GM12891 (cell line): ENCODE measurements at regions not wholly inside any gene's neighbourhood (a gene's known extent, or its start where the extent isn't known, plus 50 kb on each side); places are given as distances from the start of the nearest gene placed in this dataset.

Experiments
- DNase-seq: peaks from one replicate; pipeline ENCODE4 v3.0.0; 2011; ENCODE audit warnings: low spot score; ENCODE audit not compliant: insufficient read length
- FAIRE-seq: peaks from 2 replicates; lab custom pipeline; 2011; peaks lifted over from hg19 to GRCh38; lab: Jason Lieb, UNC
- PAX5 ChIP-seq: IDR thresholded peaks from 2 replicates; pipeline ENCODE4 v1.6.1; 2011; ENCODE audit warnings: low read length, moderate library complexity, mild to moderate bottlenecking; ENCODE audit not compliant: insufficient read depth, severe bottlenecking
- POLR2A ChIP-seq: IDR thresholded peaks from 2 replicates; pipeline ENCODE4 v1.6.1; 2011; ENCODE audit warnings: low read depth, low read length, control low read depth
- POLR2AphosphoS5 ChIP-seq: IDR thresholded peaks from 2 replicates; pipeline ENCODE4 v1.6.1; 2011; ENCODE audit warnings: low read depth, low read length, control low read depth
- POU2F2 ChIP-seq: IDR thresholded peaks from 2 replicates; pipeline ENCODE4 v1.6.1; 2011; ENCODE audit warnings: low read depth, mild to moderate bottlenecking, control low read depth, low read length, moderate library complexity
- SPI1 ChIP-seq: IDR thresholded peaks from 2 replicates; pipeline ENCODE4 v1.6.1; 2011; ENCODE audit warnings: low read depth, low read length, control low read depth
- TAF1 ChIP-seq: IDR thresholded peaks from 2 replicates; pipeline ENCODE4 v1.6.1; 2011; ENCODE audit warnings: low read depth, low read length, control low read depth

DNA sequence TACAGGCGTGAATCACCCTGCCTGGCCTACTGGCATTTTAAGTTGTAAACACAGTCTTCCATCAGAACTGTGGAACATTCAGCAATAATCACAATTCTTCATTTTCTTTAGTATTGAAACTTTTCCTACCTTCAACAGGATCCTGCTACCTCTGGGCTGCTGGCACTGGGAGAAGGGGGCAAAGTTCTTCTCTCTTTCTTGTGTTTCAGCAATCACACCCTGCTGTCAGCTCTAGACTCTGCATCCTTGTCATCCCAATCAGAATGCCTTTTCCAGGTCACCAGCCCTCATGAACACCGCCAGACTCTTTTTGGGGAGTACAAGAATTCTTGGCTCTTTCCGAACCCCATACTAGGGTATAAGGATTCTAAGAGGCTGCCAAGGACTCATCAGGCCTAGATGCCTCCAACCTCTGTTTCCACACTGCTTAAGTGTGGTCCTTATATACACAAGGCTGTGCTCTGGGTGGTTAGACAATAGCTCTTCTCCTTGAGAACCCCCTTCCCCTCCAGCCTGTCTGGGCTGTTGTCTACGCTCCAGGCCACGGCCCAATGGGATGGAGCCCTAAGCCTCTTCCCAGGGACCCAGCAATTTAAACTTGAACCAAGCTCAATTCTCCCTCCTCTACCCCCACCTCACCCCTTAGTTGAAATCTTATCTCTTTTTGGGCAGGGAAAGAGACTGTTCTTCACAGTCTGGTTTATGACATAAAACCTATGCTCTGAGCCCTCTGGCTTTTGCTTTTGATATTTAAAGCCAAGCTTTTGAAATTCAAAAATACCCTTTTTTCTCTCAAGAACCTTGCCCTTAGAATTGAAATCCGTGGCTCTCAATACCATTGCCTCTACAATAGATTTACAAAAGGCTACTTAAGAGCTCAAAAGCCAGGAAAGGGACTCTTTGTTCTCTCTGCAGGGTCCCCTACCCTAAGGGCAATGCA is 327.4 kb downstream of the BUD13 start:
- no peak for FAIRE-seq
- TF ChIP-seq POLR2AphosphoS5, result no peak
- no peak for TF ChIP-seq POLR2A
- TF ChIP-seq POU2F2, result no peak
- no peak for TF ChIP-seq PAX5
- TF ChIP-seq SPI1, result no peak
- no peak for TF ChIP-seq TAF1
- no peak for DNase-seq

DNA sequence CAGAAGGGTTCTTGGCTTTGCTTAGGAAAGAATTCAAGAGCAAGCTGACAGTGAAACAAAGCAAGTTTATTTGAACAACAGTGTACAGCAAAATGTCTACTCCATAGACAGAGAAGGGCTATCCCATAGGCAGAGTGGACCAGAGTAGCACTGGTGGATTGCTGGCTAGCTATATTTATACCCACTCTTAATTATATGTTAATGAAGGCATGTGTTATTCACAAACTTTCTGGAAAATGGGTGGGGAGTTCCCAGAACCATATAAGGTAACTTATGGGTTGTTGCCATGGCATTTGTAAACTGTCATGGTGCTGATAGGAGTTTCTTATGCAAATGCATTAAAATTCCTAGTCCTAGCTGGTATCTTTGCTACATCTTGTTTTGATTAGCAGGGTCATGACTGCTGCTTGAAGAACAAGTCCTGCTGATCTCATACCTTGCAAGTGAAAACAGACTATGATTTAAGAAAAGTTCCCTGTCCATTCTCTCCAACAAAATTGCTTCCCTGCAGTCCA is 330.5 kb downstream of the BUD13 start:
- no peak for FAIRE-seq
- no peak for TF ChIP-seq POLR2AphosphoS5
- no peak for TF ChIP-seq TAF1
- TF ChIP-seq POLR2A, result no peak
- TF ChIP-seq POU2F2, result no peak
- TF ChIP-seq SPI1, result no peak
- no peak for TF ChIP-seq PAX5

DNA sequence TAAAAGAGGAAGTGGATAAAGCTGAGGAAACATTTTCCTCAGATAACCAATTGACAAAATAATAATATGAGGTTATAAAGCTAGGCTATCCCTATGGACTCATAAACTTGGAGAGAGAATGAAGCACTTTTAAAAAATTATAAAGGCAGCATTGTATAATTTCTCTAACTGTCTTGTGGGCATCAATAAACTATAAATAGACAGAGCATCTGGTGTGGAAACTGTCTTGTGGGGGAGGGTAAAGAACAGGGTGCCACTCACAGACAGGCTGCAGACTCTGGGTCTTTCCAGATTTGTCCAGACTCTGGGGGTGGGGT is 333.5 kb downstream of the BUD13 start:
- DNase-seq, result no peak
- no peak for TF ChIP-seq TAF1
- FAIRE-seq, result no peak

More for the DNA sequence above, 330.5 kb downstream of the BUD13 start:
- DNase-seq, result no peak

DNA sequence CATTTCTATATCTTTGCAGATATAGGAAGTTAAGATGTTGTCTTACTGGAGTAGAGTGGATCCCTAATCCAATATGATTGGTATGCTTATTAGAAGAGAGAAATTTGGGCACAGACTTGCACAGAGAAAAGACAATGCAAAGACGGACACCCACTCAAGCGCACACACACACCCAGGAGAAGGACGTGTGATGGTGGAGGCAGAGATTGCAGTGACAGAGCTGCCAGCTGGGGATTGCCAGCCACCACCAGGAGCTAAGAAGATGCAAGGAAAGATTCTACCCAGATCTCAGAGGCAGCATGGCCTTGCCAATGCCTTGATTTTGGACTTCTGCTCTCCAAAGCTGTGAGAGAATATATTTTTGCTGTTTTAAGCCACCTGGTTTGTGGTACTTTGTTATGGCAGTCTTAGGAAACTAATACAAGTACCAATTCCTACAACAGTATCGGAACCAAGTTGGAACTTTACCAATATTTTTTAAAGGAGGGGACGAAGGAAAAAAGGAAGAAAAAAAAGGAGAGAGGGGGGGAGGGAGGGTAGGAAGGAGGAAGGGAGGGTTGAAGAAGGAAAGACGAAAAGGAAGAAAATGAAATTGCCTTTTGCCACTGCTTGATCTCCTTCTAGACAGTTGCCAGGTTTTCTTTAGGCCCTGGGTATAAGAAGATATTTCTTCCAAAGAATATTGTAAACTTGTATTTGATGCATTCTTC is 334.0 kb downstream of the BUD13 start:
- no peak for DNase-seq
- no peak for TF ChIP-seq POLR2AphosphoS5
- no peak for TF ChIP-seq POU2F2
- TF ChIP-seq TAF1, result no peak
- TF ChIP-seq POLR2A, result no peak
- no peak for TF ChIP-seq PAX5
- no peak for TF ChIP-seq SPI1
- no peak for FAIRE-seq

DNA sequence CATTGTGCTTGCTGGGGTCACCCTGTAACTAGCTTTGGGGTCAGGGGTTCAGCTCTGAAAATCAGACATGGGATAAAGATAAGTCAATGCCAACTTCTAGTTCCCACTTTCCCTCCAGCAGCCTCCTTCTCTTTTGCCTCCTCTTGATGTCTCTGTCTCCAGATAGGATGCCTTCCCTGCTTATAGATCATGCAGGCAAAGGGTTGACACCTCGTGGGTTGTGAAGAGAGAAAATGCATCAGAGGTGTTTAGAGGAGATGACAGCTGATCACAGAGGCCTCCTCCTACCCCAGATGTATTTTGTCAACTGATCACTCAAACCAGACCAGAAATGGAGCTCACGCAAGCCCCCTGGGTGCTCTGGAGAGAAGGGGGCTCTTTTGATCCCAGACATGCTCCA is 337.8 kb downstream of the BUD13 start:
- DNase-seq (no peak), FAIRE-seq (no peak)
- TF ChIP-seq SPI1 (no peak), POU2F2 (no peak), TAF1 (no peak), POLR2A (no peak), PAX5 (no peak), POLR2AphosphoS5 (no peak)

DNA sequence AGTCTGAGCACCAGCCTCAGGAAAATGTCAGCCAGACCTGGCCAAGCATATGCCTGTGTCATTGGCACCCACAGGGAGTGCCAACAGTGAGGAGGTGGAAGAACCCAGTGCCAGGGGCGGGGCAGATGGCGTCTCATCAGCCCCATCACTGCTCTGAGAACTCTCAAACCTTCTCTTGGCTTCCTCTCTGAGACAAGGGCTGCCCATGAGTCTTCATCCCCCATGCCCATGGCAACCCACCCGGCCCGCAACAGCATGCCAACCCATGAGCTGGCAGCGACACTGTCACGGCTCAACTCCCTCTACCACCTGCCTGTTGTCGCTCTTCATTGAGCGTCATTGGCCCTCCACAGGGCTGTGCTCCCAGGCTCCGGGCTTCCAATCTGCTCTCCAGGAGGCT is 340.5 kb downstream of the BUD13 start:
- DNase-seq, result no peak
- no peak for FAIRE-seq
- no peak for TF ChIP-seq SPI1
- no peak for TF ChIP-seq POLR2AphosphoS5
- TF ChIP-seq PAX5, result no peak

DNA sequence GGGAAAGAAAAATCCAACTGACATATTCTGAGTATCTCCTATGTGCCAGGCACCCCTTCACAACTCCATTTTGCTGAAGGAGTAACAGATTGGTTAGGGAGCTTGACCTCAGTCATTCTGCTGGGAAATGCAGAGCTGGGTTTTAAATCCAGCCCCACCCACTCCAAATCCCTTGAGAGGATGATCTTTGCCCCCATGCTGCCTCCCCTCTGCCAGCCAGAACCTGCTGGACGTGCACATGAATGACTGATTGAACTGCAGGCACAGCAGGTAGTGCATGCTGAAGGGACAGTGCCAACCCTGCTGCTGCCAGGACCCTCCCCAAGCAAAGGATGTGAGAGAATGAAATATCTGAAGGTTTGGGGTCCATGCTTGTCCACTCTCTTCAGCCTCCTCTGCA is 340.9 kb downstream of the BUD13 start:
- DNase-seq, result no peak
- no peak for FAIRE-seq

DNA sequence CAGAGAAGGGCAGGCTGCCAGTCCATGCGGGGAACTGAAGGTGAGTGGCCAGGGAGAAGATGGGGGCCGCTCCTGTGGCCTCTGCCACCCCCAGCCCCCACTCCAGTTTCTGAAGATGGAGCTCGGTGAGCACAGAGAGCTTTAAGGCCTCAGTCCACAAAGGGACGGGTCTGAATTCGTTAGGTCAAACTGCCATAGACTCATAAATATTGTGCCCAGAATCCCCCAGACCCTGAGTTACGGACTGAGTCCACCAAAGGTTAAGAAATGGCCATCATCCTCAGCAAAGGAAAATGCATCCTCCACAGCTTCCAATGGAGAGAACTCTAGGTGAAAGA is 344.2 kb downstream of the BUD13 start:
- DNase-seq, result no peak
- TF ChIP-seq PAX5 (no peak), TAF1 (no peak), POU2F2 (no peak), SPI1 (no peak), POLR2AphosphoS5 (no peak), POLR2A (no peak)
- FAIRE-seq, result no peak

More for the DNA sequence above, 340.9 kb downstream of the BUD13 start:
- TF ChIP-seq PAX5 (no peak), POLR2AphosphoS5 (no peak), TAF1 (no peak), POLR2A (no peak), SPI1 (no peak), POU2F2 (no peak)

DNA sequence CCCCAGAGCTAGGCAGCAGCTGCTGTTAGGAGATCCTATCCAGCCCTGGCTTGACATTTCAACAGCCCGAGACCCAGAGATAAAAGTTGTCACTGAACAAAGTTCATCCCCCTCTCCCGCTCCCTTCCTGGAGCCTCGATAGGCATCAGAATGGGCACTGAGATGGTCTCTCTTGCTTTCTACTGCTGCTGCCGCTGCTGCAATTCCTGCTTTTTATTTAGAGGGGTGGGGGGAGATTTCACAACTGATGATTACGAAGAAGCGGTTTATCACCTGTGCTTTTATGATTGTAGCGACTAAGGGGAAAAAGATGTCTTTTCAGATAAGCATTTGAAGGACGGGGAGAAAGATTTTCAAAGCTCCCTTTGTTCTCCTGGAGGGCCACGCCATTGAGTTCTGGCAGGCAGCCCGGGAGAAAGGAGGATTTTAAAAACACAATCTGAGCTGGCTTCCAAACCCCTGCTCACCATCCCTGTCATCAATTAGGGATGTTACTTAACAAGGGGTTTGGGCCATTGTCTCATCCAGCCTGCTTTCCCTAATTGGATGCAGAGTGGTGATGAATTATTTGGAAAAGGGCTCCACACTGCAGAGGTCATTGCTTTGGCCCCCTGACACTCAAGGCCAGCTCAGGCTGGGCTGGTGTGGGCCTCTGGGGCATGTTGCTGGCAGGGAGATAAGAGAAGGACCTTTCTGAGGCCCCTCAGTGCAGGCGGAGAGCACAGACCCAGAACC is 344.7 kb downstream of the BUD13 start:
- TF ChIP-seq POLR2A (no peak), SPI1 (no peak), PAX5 (no peak), POU2F2 (no peak), TAF1 (no peak), POLR2AphosphoS5 (no peak)
- no peak for FAIRE-seq
- no peak for DNase-seq
